ENCODE measurements at regions not wholly inside any gene's neighbourhood (a gene's known extent, or its start where the extent isn't known, plus 50 kb on each side); places are given as distances from the start of the nearest gene placed in this dataset.
"Not testable (repeated sequence)": the region's sequence is repeated elsewhere in the genome, so short reads cannot be mapped to it uniquely, and the experiment has no call there.

GRCh38 chr9:32117291-32117690, 267.2 kb upstream of the ACO1 start:
- POLR2A ChIA-PET = no interaction called here
- no peaks in the 10 kb centered on the region for H3K36me3 Mint-ChIP-seq (ENCODE audit: low read depth)
- H3K4me1 Mint-ChIP-seq = no peaks in the 10 kb centered on the region
- DNase-seq = no peak
- no peak overlapping the region for H3K27ac Mint-ChIP-seq
- no peaks in the 10 kb centered on the region for H3K27me3 Mint-ChIP-seq
- H3K9me3 Mint-ChIP-seq = no peaks in the 10 kb centered on the region
- H3K4me3 Mint-ChIP-seq = no peak overlapping the region
- CTCF ChIA-PET = no interaction called here

- no peak overlapping the region for H3K4me3 Mint-ChIP-seq
- H3K9me3 Mint-ChIP-seq = no peaks in the 10 kb centered on the region
- ChIA-PET CTCF (no interaction called here), POLR2A (no interaction called here)
- H3K36me3 Mint-ChIP-seq (ENCODE audit: low read depth) = no peaks in the 10 kb centered on the region
- no peaks in the 10 kb centered on the region for H3K27me3 Mint-ChIP-seq
- no peak overlapping the region for H3K27ac Mint-ChIP-seq
- DNase-seq = no peak
- H3K4me1 Mint-ChIP-seq = no peaks in the 10 kb centered on the region
Measured at GRCh38 chr9:32128546-32128945, 255.9 kb upstream of the ACO1 start.

GRCh38 chr9:32130709-32131108, 253.7 kb upstream of the ACO1 start:
- H3K4me1 Mint-ChIP-seq; POLR2A ChIA-PET; H3K9me3 Mint-ChIP-seq; H3K27ac Mint-ChIP-seq; H3K27me3 Mint-ChIP-seq; H3K36me3 Mint-ChIP-seq (ENCODE audit: low read depth); DNase-seq; CTCF ChIA-PET; H3K4me3 Mint-ChIP-seq: not testable (repeated sequence)

GRCh38 chr9:32136700-32137339, 247.6 kb upstream of the ACO1 start:
- Mint-ChIP-seq H3K36me3 (ENCODE audit: low read depth) (no peaks in the 10 kb centered on the region), H3K27me3 (peaks cover 2% of the 10 kb centered on the region), H3K27ac (no peak overlapping the region), H3K4me3 (no peak overlapping the region), H3K9me3 (no peaks in the 10 kb centered on the region), H3K4me1 (no peaks in the 10 kb centered on the region)
- CTCF ChIA-PET = no interaction called here
- DNase-seq = no peak
- POLR2A ChIA-PET = no interaction called here

- no peaks in the 10 kb centered on the region for H3K36me3 Mint-ChIP-seq (ENCODE audit: low read depth)
- CTCF ChIA-PET = no interaction called here
Measured at GRCh38 chr9:32142074-32142473, 242.4 kb upstream of the ACO1 start.

GRCh38 chr9:32148553-32148952, 235.9 kb upstream of the ACO1 start:
- H3K4me1 Mint-ChIP-seq; POLR2A ChIA-PET; H3K36me3 Mint-ChIP-seq (ENCODE audit: low read depth); H3K27me3 Mint-ChIP-seq; H3K9me3 Mint-ChIP-seq; H3K4me3 Mint-ChIP-seq; CTCF ChIA-PET; H3K27ac Mint-ChIP-seq; DNase-seq: not testable (repeated sequence)

More at GRCh38 chr9:32142074-32142473, 242.4 kb upstream of the ACO1 start:
- Mint-ChIP-seq H3K9me3 (no peaks in the 10 kb centered on the region), H3K4me1 (no peaks in the 10 kb centered on the region), H3K4me3 (no peak overlapping the region), H3K27ac (no peak overlapping the region), H3K27me3 (peaks cover 2% of the 10 kb centered on the region)
- DNase-seq = no peak
- POLR2A ChIA-PET = no interaction called here

GRCh38 chr9:32161209-32161608, 223.2 kb upstream of the ACO1 start:
- no peak overlapping the region for H3K27ac Mint-ChIP-seq
- ChIA-PET CTCF (no interaction called here), POLR2A (no interaction called here)
- no peak for DNase-seq
- H3K9me3 Mint-ChIP-seq = no peaks in the 10 kb centered on the region
- H3K4me1 Mint-ChIP-seq = no peaks in the 10 kb centered on the region
- H3K36me3 Mint-ChIP-seq (ENCODE audit: low read depth) = no peaks in the 10 kb centered on the region
- H3K4me3 Mint-ChIP-seq = no peak overlapping the region
- no peaks in the 10 kb centered on the region for H3K27me3 Mint-ChIP-seq

GRCh38 chr9:32161720-32162119, 222.7 kb upstream of the ACO1 start:
- no peak for DNase-seq
- no peaks in the 10 kb centered on the region for H3K4me1 Mint-ChIP-seq
- no peak overlapping the region for H3K4me3 Mint-ChIP-seq
- no peak overlapping the region for H3K27ac Mint-ChIP-seq
- H3K9me3 Mint-ChIP-seq = no peaks in the 10 kb centered on the region
- ChIA-PET POLR2A (no interaction called here), CTCF (no interaction called here)
- H3K27me3 Mint-ChIP-seq = no peaks in the 10 kb centered on the region
- no peaks in the 10 kb centered on the region for H3K36me3 Mint-ChIP-seq (ENCODE audit: low read depth)

- H3K27me3 Mint-ChIP-seq; H3K9me3 Mint-ChIP-seq; H3K4me1 Mint-ChIP-seq; H3K4me3 Mint-ChIP-seq; CTCF ChIA-PET; H3K27ac Mint-ChIP-seq; H3K36me3 Mint-ChIP-seq (ENCODE audit: low read depth); POLR2A ChIA-PET; DNase-seq: not testable (repeated sequence)
Measured at GRCh38 chr9:32166316-32166715, 218.1 kb upstream of the ACO1 start.

GRCh38 chr9:32171339-32171738, 213.1 kb upstream of the ACO1 start:
- CTCF ChIA-PET = no interaction called here
- POLR2A ChIA-PET = no interaction called here

GRCh38 chr9:32172256-32172655, 212.2 kb upstream of the ACO1 start:
- Mint-ChIP-seq H3K4me1 (no peaks in the 10 kb centered on the region), H3K36me3 (ENCODE audit: low read depth) (no peaks in the 10 kb centered on the region), H3K9me3 (no peaks in the 10 kb centered on the region), H3K4me3 (no peak overlapping the region), H3K27ac (no peak overlapping the region), H3K27me3 (no peaks in the 10 kb centered on the region)
- ChIA-PET POLR2A (no interaction called here), CTCF (no interaction called here)
- no peak for DNase-seq

More at GRCh38 chr9:32171339-32171738, 213.1 kb upstream of the ACO1 start:
- no peak for DNase-seq
- Mint-ChIP-seq H3K36me3 (ENCODE audit: low read depth) (no peaks in the 10 kb centered on the region), H3K27ac (no peak overlapping the region), H3K4me3 (no peak overlapping the region), H3K9me3 (no peaks in the 10 kb centered on the region), H3K27me3 (no peaks in the 10 kb centered on the region), H3K4me1 (no peaks in the 10 kb centered on the region)

GRCh38 chr9:32177396-32177795, 207.0 kb upstream of the ACO1 start:
- no peak for DNase-seq
- H3K27me3 Mint-ChIP-seq = no peaks in the 10 kb centered on the region
- no peaks in the 10 kb centered on the region for H3K36me3 Mint-ChIP-seq (ENCODE audit: low read depth)
- no peak overlapping the region for H3K4me3 Mint-ChIP-seq
- no peaks in the 10 kb centered on the region for H3K4me1 Mint-ChIP-seq
- ChIA-PET CTCF (no interaction called here), POLR2A (no interaction called here)
- H3K9me3 Mint-ChIP-seq = no peaks in the 10 kb centered on the region
- no peak overlapping the region for H3K27ac Mint-ChIP-seq

- POLR2A ChIA-PET = no interaction called here
- Mint-ChIP-seq H3K27me3 (no peaks in the 10 kb centered on the region), H3K9me3 (no peaks in the 10 kb centered on the region), H3K4me1 (no peaks in the 10 kb centered on the region), H3K4me3 (no peak overlapping the region), H3K36me3 (ENCODE audit: low read depth) (no peaks in the 10 kb centered on the region), H3K27ac (no peak overlapping the region)
- CTCF ChIA-PET = no interaction called here
- DNase-seq = no peak
Measured at GRCh38 chr9:32180597-32180996, 203.8 kb upstream of the ACO1 start.

- no peaks in the 10 kb centered on the region for H3K27me3 Mint-ChIP-seq
- POLR2A ChIA-PET = no interaction called here
- H3K4me1 Mint-ChIP-seq = no peaks in the 10 kb centered on the region
- CTCF ChIA-PET = no interaction called here
- H3K4me3 Mint-ChIP-seq = no peak overlapping the region
- DNase-seq = no peak
- no peaks in the 10 kb centered on the region for H3K9me3 Mint-ChIP-seq
- H3K27ac Mint-ChIP-seq = no peak overlapping the region
- no peaks in the 10 kb centered on the region for H3K36me3 Mint-ChIP-seq (ENCODE audit: low read depth)
Measured at GRCh38 chr9:32200241-32200640, 184.2 kb upstream of the ACO1 start.

GRCh38 chr9:32200896-32201295, 183.5 kb upstream of the ACO1 start:
- H3K9me3 Mint-ChIP-seq = no peaks in the 10 kb centered on the region
- ChIA-PET CTCF (no interaction called here), POLR2A (no interaction called here)

More at GRCh38 chr9:32200896-32201295, 183.5 kb upstream of the ACO1 start:
- Mint-ChIP-seq H3K27me3 (no peaks in the 10 kb centered on the region), H3K36me3 (ENCODE audit: low read depth) (no peaks in the 10 kb centered on the region), H3K27ac (no peak overlapping the region), H3K4me3 (no peak overlapping the region), H3K4me1 (no peaks in the 10 kb centered on the region)
- DNase-seq = no peak

All from activated CD4-positive, alpha-beta T cell treated with anti-CD3 and anti-CD28 coated beads, Interleukin-2, amount 10 ng/mL, durations not matched to agents 7 days and 5 days (primary cell).